ENCODE measurements at regions not wholly inside any gene's neighbourhood (a gene's known extent, or its start where the extent isn't known, plus 50 kb on each side); places are given as distances from the start of the nearest gene placed in this dataset.

DNA sequence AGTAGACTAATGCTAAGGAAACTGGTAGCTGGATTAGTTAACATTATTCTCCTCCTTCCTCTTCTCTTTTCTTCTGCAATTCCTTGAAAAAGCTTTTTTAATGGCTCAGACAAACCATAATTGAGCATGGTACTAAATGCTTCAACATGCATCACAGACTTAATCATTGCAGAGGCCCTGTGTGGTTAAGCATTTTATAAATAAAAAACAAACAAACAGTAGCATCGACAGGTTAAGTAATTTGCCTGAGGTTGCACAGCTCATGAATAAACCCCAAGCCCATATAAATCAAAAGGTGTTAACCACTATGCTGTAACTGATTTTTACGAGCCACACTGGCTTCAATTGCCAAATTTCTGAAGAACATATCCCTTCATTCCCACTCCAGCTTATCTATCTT lies 462.1 kb downstream of the LMO4 start:
- POLR2A ChIA-PET = no interaction called here

DNA sequence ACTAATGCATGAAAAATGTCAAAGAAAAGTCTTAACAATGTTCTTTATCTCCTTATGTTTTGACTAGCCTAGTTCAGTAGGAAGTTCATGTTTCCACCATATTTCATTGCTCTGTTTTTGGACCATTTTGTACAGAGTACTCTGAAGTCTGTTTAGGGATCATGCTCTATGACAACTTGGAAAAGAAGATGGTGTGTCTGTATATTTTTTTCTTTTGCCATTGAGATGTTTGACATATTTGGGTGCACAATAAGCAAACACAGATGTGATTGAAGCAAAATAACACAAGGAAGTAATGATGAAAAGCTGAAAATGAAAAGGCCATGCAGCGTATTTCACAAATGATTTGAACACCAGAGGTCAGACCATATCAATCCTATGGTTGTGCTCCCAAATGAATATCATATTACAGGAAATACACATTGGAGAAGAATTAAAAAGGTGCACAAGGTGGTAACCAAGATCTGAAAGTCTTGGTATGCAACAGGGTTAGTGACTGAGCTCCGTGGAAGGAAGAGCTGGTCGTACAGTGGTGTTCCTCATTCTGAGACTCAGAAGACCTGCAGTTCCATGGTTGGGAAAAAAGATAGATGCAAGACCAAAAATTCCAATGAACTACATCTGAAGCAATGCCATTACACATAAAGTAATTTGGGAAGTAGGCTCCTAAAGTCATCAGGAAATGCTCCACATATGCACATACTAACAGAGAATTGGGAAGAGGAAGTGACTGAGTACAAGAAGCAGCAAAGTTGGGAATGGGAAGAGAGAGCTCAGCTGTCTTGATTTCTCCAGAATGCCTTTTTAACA lies 463.5 kb downstream of the LMO4 start:
- Histone ChIP-seq H3K4me1 (ENCODE audit: control insufficient read depth, insufficient read depth, low read length) (no peaks in the 10 kb centered on the region), H3K27me3 (ENCODE audit: control insufficient read depth, insufficient read depth, low read length) (no peaks in the 10 kb centered on the region), H3K9me3 (ENCODE audit: control insufficient read depth, insufficient read depth, low read depth, low read length) (no peaks in the 10 kb centered on the region), H3K27ac (ENCODE audit: low read length) (no peak overlapping the region), H3K36me3 (ENCODE audit: control insufficient read depth, insufficient read depth, low read length) (no peaks in the 10 kb centered on the region), H3K4me3 (ENCODE audit: low read depth in 2 of 2, low read length in 2 of 2) (no peak overlapping the region)
- DNase-seq (ENCODE audit: low read depth, low spot score) = no peak
- in situ Hi-C loops (cut with HindIII; ENCODE audit: low pct_unique_long_range_greater_than_20kb, low sequenced_read_pairs) = no loop called here
- intact Hi-C loops (cut with micrococcal nuclease; ENCODE audit: unreplicated experiment) = no loop called here
- POLR2A ChIA-PET = no interaction called here
- CTCF ChIA-PET = no interaction called here
- ATAC-seq = no peak
- BruUV-seq (replicated peaks) = no TSS peak
- no peak for TF ChIP-seq SIN3A (IDR thresholded peaks at IDR 0.05; ENCODE audit: borderline replicate concordance, insufficient read depth, low read depth, low read length)
- TF ChIP-seq TCF7L2 (IDR thresholded peaks at IDR 0.05; ENCODE audit: low read depth, low read length) = no peak
- TF ChIP-seq, protein P1, sequence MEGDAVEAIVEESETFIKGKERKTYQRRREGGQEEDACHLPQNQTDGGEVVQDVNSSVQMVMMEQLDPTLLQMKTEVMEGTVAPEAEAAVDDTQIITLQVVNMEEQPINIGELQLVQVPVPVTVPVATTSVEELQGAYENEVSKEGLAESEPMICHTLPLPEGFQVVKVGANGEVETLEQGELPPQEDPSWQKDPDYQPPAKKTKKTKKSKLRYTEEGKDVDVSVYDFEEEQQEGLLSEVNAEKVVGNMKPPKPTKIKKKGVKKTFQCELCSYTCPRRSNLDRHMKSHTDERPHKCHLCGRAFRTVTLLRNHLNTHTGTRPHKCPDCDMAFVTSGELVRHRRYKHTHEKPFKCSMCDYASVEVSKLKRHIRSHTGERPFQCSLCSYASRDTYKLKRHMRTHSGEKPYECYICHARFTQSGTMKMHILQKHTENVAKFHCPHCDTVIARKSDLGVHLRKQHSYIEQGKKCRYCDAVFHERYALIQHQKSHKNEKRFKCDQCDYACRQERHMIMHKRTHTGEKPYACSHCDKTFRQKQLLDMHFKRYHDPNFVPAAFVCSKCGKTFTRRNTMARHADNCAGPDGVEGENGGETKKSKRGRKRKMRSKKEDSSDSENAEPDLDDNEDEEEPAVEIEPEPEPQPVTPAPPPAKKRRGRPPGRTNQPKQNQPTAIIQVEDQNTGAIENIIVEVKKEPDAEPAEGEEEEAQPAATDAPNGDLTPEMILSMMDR (IDR thresholded peaks at IDR 0.05) = no peak
- TF ChIP-seq, protein P2, sequence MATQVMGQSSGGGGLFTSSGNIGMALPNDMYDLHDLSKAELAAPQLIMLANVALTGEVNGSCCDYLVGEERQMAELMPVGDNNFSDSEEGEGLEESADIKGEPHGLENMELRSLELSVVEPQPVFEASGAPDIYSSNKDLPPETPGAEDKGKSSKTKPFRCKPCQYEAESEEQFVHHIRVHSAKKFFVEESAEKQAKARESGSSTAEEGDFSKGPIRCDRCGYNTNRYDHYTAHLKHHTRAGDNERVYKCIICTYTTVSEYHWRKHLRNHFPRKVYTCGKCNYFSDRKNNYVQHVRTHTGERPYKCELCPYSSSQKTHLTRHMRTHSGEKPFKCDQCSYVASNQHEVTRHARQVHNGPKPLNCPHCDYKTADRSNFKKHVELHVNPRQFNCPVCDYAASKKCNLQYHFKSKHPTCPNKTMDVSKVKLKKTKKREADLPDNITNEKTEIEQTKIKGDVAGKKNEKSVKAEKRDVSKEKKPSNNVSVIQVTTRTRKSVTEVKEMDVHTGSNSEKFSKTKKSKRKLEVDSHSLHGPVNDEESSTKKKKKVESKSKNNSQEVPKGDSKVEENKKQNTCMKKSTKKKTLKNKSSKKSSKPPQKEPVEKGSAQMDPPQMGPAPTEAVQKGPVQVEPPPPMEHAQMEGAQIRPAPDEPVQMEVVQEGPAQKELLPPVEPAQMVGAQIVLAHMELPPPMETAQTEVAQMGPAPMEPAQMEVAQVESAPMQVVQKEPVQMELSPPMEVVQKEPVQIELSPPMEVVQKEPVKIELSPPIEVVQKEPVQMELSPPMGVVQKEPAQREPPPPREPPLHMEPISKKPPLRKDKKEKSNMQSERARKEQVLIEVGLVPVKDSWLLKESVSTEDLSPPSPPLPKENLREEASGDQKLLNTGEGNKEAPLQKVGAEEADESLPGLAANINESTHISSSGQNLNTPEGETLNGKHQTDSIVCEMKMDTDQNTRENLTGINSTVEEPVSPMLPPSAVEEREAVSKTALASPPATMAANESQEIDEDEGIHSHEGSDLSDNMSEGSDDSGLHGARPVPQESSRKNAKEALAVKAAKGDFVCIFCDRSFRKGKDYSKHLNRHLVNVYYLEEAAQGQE (IDR thresholded peaks at IDR 0.05; ENCODE audit: insufficient read depth in 1 of 2, low read depth in 2 of 2, low read length in 1 of 2) = no peak
- no peak for TF ChIP-seq POLR2AphosphoS5 (IDR thresholded peaks at IDR 0.05; ENCODE audit: low read depth, low read length)

More for the DNA sequence above, 462.1 kb downstream of the LMO4 start:
- no peaks in the 10 kb centered on the region for H3K36me3 ChIP-seq (ENCODE audit: control insufficient read depth, insufficient read depth, low read length)
- in situ Hi-C loops (cut with HindIII; ENCODE audit: low pct_unique_long_range_greater_than_20kb, low sequenced_read_pairs) = no loop called here
- no peak overlapping the region for H3K4me3 ChIP-seq (ENCODE audit: low read depth in 2 of 2, low read length in 2 of 2)
- no peaks in the 10 kb centered on the region for H3K27me3 ChIP-seq (ENCODE audit: control insufficient read depth, insufficient read depth, low read length)
- CTCF ChIA-PET = no interaction called here
- no TSS peak for BruUV-seq (replicated peaks)
- DNase-seq (ENCODE audit: low read depth, low spot score) = no peak
- H3K27ac ChIP-seq (ENCODE audit: low read length) = no peak overlapping the region
- no peaks in the 10 kb centered on the region for H3K4me1 ChIP-seq (ENCODE audit: control insufficient read depth, insufficient read depth, low read length)
- ATAC-seq = no peak
- TF ChIP-seq SIN3A (IDR thresholded peaks at IDR 0.05; ENCODE audit: borderline replicate concordance, insufficient read depth, low read depth, low read length) = no peak
- TF ChIP-seq POLR2AphosphoS5 (IDR thresholded peaks at IDR 0.05; ENCODE audit: low read depth, low read length) = no peak
- no peak for TF ChIP-seq TCF7L2 (IDR thresholded peaks at IDR 0.05; ENCODE audit: low read depth, low read length)
- TF ChIP-seq, protein P2 (IDR thresholded peaks at IDR 0.05; ENCODE audit: insufficient read depth in 1 of 2, low read depth in 2 of 2, low read length in 1 of 2) = no peak
- TF ChIP-seq, protein P1 (IDR thresholded peaks at IDR 0.05) = no peak
- intact Hi-C loops (cut with micrococcal nuclease; ENCODE audit: unreplicated experiment) = no loop called here
- H3K9me3 ChIP-seq (ENCODE audit: control insufficient read depth, insufficient read depth, low read depth, low read length) = no peaks in the 10 kb centered on the region

Data from Panc1 (cell line).